ENCODE measurements at regions not wholly inside any gene's neighbourhood (a gene's known extent, or its start where the extent isn't known, plus 50 kb on each side); places are given as distances from the start of the nearest gene placed in this dataset.
"Not testable (repeated sequence)": the region's sequence is repeated elsewhere in the genome, so short reads cannot be mapped to it uniquely, and the experiment has no call there.

- not testable (repeated sequence) for TF ChIP-seq CTCF (IDR thresholded peaks at IDR 0.05; ENCODE audit: insufficient read depth, low read length); POLR2AphosphoS5 (IDR thresholded peaks at IDR 0.05; ENCODE audit: low read depth); REST (IDR thresholded peaks at IDR 0.05; ENCODE audit: insufficient replicate concordance, low read depth)
Observed at GRCh38 chr14:53362916-53363315, 209.8 kb upstream of the DDHD1 start.

All from HL-60 (cell line).